Naive B cell (primary cell): ENCODE measurements at regions not wholly inside any gene's neighbourhood (a gene's known extent, or its start where the extent isn't known, plus 50 kb on each side); places are given as distances from the start of the nearest gene placed in this dataset.

ENCODE experiments used
- ATAC-seq, 2 donors: fragments of 150-1000 bp; cut with Tn5 transposase; 2 replicates each; pipeline ENCODE4 v1.10.0; 2021; ENCODE audit warnings: low read depth in 2 of 2, mild to moderate bottlenecking in 2 of 2, moderate library complexity in 2 of 2
- DNase-seq: peaks from one replicate; pipeline ENCODE4 v3.0.0; 2022
- H3K27ac Mint-ChIP-seq, 6 donors: one replicate each; pipeline ENCODE4 v1.8.0; 2020 to 2022; ENCODE audit warnings: mild to moderate bottlenecking in 6 of 6, mixed read lengths in 6 of 6, moderate library complexity in 5 of 6, inconsistent platforms in 2 of 6
- H3K27me3 Mint-ChIP-seq, 3 donors: one replicate each; pipeline ENCODE4 v1.8.0; 2021 to 2022; ENCODE audit warnings: mixed read lengths in 3 of 3, mild to moderate bottlenecking in 1 of 3
- H3K36me3 Mint-ChIP-seq, 2 donors: one replicate each; pipeline ENCODE4 v1.8.0; 2020 to 2022; ENCODE audit warnings: mixed read lengths in 2 of 2, inconsistent platforms in 1 of 2, mild to moderate bottlenecking in 1 of 2
- H3K4me1 Mint-ChIP-seq, 3 donors: one replicate each; pipeline ENCODE4 v1.8.0; 2020 to 2022; ENCODE audit warnings: mixed read lengths in 3 of 3, inconsistent platforms in 1 of 3, mild to moderate bottlenecking in 1 of 3, moderate library complexity in 1 of 3
- H3K4me3 Mint-ChIP-seq, 8 donors: one replicate each; pipeline ENCODE4 v1.8.0; 2020 to 2022; ENCODE audit warnings: mild to moderate bottlenecking in 8 of 8, mixed read lengths in 8 of 8, moderate library complexity in 8 of 8, inconsistent platforms in 2 of 8
- H3K9me3 Mint-ChIP-seq, 7 donors: one replicate each; pipeline ENCODE4 v1.8.0; 2020 to 2022; ENCODE audit warnings: mixed read lengths in 7 of 7, mild to moderate bottlenecking in 5 of 7, inconsistent platforms in 2 of 7, moderate library complexity in 1 of 7

GRCh38 chr12:107352347-107353081 lies 259.2 kb upstream of the CRY1 start:
- peaks cover 4 to 11% (median 7%) of the 10 kb centered on the region in 3 donors for H3K4me1 Mint-ChIP-seq
- H3K27ac Mint-ChIP-seq, result peak overlapping the region in 2 of 6 donors; percentile 12 to 70
- no peak for ATAC-seq
- peak overlapping the region in 1 of 8 donors; percentile 45 for H3K4me3 Mint-ChIP-seq
- no peaks in the 10 kb centered on the region for H3K36me3 Mint-ChIP-seq
- DNase-seq, result no peak
- H3K27me3 Mint-ChIP-seq, result peaks cover 0 to 7% (median 0%) of the 10 kb centered on the region in 3 donors
- peaks cover 0 to 4% (median 1%) of the 10 kb centered on the region in 7 donors for H3K9me3 Mint-ChIP-seq

DNA sequence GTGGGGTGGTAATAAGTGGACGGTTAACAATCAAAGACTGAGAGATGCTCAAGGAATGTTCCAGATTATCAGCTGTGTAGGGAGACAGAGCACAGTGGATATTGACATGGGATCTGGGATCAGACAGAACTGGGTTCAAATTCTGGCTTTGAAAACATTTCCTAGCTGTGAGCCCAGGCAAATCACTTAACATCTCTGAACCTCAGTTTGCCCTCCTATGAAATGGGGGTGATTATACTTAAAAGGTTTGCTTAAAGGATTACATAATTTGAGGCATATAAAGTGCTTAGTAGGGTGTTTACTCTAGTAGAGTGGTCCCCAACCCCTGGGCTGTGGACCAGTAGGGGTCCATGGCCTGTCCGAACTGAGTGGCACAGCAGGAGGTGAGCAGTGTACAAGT lies 260.0 kb upstream of the CRY1 start:
- ATAC-seq (no peak), DNase-seq (no peak)
- H3K4me1 Mint-ChIP-seq, result peaks cover 4 to 11% (median 7%) of the 10 kb centered on the region in 3 donors
- H3K4me3 Mint-ChIP-seq, result no peak overlapping the region
- H3K36me3 Mint-ChIP-seq, result no peaks in the 10 kb centered on the region
- H3K27me3 Mint-ChIP-seq, result peaks cover 0 to 7% (median 6%) of the 10 kb centered on the region in 3 donors
- peaks cover 0 to 4% (median 0%) of the 10 kb centered on the region in 7 donors for H3K9me3 Mint-ChIP-seq
- H3K27ac Mint-ChIP-seq, result no peak overlapping the region

DNA sequence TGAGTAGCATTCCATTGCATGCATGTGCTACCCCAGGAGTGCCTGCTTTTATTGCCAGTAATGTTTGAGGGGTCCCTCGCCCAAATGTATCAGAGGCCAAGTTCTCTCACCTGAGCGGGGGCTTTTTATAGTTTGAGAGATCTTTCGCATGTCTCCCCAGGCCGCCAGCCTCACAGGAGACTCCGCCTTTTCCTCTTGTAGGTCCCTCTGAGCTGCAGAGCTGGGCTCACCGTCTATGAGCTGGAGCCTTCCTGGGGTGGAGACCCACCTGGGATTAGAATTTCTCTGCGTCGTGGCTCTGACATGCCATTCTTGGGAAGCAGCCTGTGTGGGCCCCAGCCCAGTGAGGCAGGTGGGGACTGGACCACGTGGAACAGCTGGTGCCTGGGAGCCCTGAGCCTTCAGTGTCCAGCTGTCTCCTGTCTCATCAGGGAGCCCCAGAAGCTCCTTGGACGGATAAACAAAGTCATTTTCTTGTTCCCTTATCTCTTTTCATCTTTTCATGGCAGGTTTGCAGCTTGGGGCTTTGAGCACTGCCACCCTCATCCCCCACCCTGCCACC lies 261.7 kb upstream of the CRY1 start:
- H3K36me3 Mint-ChIP-seq, result no peaks in the 10 kb centered on the region
- H3K27me3 Mint-ChIP-seq, result peaks cover 4 to 7% (median 6%) of the 10 kb centered on the region in 3 donors
- no peak overlapping the region for H3K27ac Mint-ChIP-seq
- ATAC-seq, result no peak
- H3K4me3 Mint-ChIP-seq, result no peak overlapping the region
- peaks cover 4 to 11% (median 7%) of the 10 kb centered on the region in 3 donors for H3K4me1 Mint-ChIP-seq
- DNase-seq, result no peak
- H3K9me3 Mint-ChIP-seq, result peaks cover 0 to 4% (median 0%) of the 10 kb centered on the region in 7 donors

DNA sequence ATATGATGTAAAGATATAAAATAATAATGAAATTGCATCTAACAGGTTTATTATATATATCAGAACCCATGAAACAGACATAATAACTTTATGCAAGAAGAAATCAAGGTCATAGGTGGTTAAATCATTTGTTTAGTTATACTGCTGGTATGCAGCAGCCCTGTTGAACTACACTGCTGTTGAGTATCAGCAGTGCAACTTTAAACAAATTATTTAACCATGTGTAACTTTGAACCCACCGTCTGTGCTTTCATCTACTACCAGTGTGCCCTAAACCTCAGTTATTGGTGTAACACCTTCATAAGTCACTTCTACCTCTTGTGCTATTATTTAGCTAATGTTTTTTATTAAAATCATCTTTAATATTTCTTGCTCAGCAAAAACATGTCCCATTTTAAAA lies 262.3 kb upstream of the CRY1 start:
- ATAC-seq (no peak), DNase-seq (no peak)
- Mint-ChIP-seq H3K4me1 (peaks cover 4 to 11% (median 7%) of the 10 kb centered on the region in 3 donors), H3K27me3 (peaks cover 6 to 7% (median 6%) of the 10 kb centered on the region in 3 donors), H3K4me3 (no peak overlapping the region), H3K27ac (no peak overlapping the region), H3K36me3 (no peaks in the 10 kb centered on the region), H3K9me3 (peaks cover 0 to 4% (median 0%) of the 10 kb centered on the region in 7 donors)

DNA sequence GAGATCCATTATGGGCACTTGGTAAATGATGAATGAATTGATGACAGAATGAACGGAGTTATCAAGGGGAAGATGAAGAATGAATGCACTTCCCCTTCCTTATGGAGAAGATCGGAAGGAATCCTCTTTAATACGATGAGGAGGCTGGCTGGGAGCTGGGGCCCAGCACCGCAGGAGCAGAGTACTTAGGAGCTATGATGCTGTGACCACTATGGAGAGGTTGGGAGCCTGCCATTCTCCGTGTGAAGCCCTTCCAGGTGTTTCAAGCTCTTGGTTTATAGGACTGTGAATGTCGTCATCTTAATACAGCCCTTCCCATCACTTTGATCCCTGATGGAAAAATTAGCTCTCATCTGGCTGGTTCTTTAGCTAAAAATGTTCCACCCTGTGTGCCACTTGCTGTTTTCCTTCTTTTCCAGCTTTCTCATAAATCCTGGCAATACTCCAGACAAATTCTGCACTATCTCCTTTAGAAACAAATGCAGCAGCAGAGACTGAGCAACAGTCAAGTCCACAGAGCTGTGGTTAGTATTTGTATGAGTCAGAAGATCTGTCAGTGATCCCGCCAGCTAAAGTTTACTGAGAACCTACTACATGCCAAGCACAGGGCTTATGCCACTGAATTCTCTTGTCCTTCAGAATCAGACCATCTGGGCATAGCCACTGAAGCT lies 263.1 kb upstream of the CRY1 start:
- Mint-ChIP-seq H3K27ac (no peak overlapping the region), H3K4me1 (peaks cover 4 to 11% (median 7%) of the 10 kb centered on the region in 3 donors), H3K36me3 (no peaks in the 10 kb centered on the region), H3K4me3 (no peak overlapping the region), H3K9me3 (peaks cover 0 to 4% (median 0%) of the 10 kb centered on the region in 7 donors), H3K27me3 (peaks cover 6 to 7% (median 6%) of the 10 kb centered on the region in 3 donors)
- ATAC-seq (no peak), DNase-seq (no peak)

DNA sequence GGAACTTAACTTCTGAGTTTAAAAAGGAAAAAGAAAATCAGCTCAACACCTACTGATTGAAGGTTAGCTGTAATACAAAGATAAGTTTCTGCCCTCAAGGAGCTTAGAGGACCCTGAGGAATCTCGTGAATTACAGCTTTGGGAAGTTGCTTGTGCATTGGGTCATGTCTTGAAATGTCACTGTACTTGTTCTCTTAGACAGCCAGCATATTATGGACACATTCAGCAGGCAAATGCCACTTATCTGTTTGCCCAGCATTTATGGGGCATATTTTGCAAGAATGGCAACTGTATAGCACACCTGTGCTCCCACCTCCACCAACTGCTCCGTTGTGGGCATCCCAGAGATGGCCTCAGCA lies 263.6 kb upstream of the CRY1 start:
- no peaks in the 10 kb centered on the region for H3K36me3 Mint-ChIP-seq
- H3K4me3 Mint-ChIP-seq, result no peak overlapping the region
- peaks cover 4 to 9% (median 7%) of the 10 kb centered on the region in 3 donors for H3K4me1 Mint-ChIP-seq
- no peak overlapping the region for H3K27ac Mint-ChIP-seq
- ATAC-seq, result no peak
- peaks cover 0 to 6% (median 3%) of the 10 kb centered on the region in 7 donors for H3K9me3 Mint-ChIP-seq
- no peak for DNase-seq
- H3K27me3 Mint-ChIP-seq, result peaks cover 5 to 6% (median 6%) of the 10 kb centered on the region in 3 donors

DNA sequence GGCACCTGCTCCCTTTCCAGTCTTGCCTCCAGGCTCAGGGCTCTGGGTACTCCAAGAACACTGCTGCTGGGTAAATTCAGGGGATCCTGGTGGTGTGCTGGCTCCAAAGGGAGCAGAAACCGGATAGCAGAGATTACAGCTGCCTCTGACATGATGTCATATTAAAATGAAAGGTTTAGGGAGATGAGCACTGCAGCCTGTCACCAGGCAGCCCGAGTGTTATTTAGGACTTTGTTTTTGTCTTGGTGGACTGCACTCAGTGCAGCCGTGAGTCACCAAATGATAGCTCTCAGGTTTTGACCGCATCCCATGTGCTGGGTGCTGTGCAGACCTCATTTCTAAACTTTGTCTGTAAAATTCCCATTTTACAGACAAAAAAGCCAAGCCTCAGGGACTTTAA lies 266.0 kb upstream of the CRY1 start:
- no peak for ATAC-seq
- Mint-ChIP-seq H3K4me1 (no peaks in the 10 kb centered on the region), H3K9me3 (peaks cover 0 to 7% (median 1%) of the 10 kb centered on the region in 7 donors), H3K36me3 (no peaks in the 10 kb centered on the region), H3K4me3 (no peak overlapping the region), H3K27ac (no peak overlapping the region), H3K27me3 (peaks cover 0 to 6% (median 6%) of the 10 kb centered on the region in 3 donors)
- DNase-seq, result no peak

GRCh38 chr12:107360033-107360432 lies 266.7 kb upstream of the CRY1 start:
- peaks cover 0 to 7% (median 1%) of the 10 kb centered on the region in 7 donors for H3K9me3 Mint-ChIP-seq
- H3K27me3 Mint-ChIP-seq, result peaks cover 0 to 6% (median 6%) of the 10 kb centered on the region in 3 donors
- H3K27ac Mint-ChIP-seq, result peak overlapping the region in 2 of 6 donors; percentile 16 to 82
- H3K4me3 Mint-ChIP-seq, result no peak overlapping the region
- no peak for ATAC-seq
- no peaks in the 10 kb centered on the region for H3K36me3 Mint-ChIP-seq
- H3K4me1 Mint-ChIP-seq, result no peaks in the 10 kb centered on the region
- DNase-seq, result no peak

- ATAC-seq, result no peak
- peaks cover 0 to 6% (median 6%) of the 10 kb centered on the region in 3 donors for H3K27me3 Mint-ChIP-seq
- no peak overlapping the region for H3K4me3 Mint-ChIP-seq
- H3K27ac Mint-ChIP-seq, result no peak overlapping the region
- no peaks in the 10 kb centered on the region for H3K4me1 Mint-ChIP-seq
- peaks cover 0 to 7% (median 1%) of the 10 kb centered on the region in 7 donors for H3K9me3 Mint-ChIP-seq
- no peak for DNase-seq
- no peaks in the 10 kb centered on the region for H3K36me3 Mint-ChIP-seq
Measured at GRCh38 chr12:107360482-107360881, 267.1 kb upstream of the CRY1 start.

DNA sequence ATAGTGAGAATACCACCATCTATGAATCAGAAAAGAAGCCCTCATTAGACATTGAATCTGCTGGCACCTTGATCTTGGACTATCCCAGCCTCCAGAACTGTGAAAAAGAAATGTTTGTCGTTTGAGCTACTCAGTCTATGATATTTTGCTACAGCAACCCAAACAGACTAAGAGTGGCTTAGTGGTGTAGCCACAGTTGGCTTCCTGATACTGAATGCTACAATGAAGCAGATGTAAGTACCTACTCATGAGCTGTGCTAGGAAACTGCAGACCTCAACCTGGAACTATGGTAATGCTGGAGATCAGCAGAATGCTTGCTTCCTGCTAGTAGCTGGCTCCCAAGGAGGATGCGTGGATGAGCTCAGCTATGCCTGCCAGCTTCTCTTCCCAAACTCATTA lies 268.6 kb upstream of the CRY1 start:
- DNase-seq, result no peak
- peaks cover 0 to 6% (median 6%) of the 10 kb centered on the region in 3 donors for H3K27me3 Mint-ChIP-seq
- no peak overlapping the region for H3K27ac Mint-ChIP-seq
- no peaks in the 10 kb centered on the region for H3K4me1 Mint-ChIP-seq
- ATAC-seq, result no peak
- no peaks in the 10 kb centered on the region for H3K36me3 Mint-ChIP-seq
- H3K9me3 Mint-ChIP-seq, result peaks cover 0 to 7% (median 1%) of the 10 kb centered on the region in 7 donors
- no peak overlapping the region for H3K4me3 Mint-ChIP-seq

- no peak overlapping the region for H3K27ac Mint-ChIP-seq
- DNase-seq (no peak), ATAC-seq (no peak)
- peaks cover 0 to 6% (median 2%) of the 10 kb centered on the region in 3 donors for H3K27me3 Mint-ChIP-seq
- H3K4me3 Mint-ChIP-seq, result no peak overlapping the region
- H3K9me3 Mint-ChIP-seq, result peaks cover 0 to 7% (median 1%) of the 10 kb centered on the region in 7 donors
- no peaks in the 10 kb centered on the region for H3K36me3 Mint-ChIP-seq
- H3K4me1 Mint-ChIP-seq, result no peaks in the 10 kb centered on the region
Measured at GRCh38 chr12:107362960-107363359, 269.6 kb upstream of the CRY1 start.

DNA sequence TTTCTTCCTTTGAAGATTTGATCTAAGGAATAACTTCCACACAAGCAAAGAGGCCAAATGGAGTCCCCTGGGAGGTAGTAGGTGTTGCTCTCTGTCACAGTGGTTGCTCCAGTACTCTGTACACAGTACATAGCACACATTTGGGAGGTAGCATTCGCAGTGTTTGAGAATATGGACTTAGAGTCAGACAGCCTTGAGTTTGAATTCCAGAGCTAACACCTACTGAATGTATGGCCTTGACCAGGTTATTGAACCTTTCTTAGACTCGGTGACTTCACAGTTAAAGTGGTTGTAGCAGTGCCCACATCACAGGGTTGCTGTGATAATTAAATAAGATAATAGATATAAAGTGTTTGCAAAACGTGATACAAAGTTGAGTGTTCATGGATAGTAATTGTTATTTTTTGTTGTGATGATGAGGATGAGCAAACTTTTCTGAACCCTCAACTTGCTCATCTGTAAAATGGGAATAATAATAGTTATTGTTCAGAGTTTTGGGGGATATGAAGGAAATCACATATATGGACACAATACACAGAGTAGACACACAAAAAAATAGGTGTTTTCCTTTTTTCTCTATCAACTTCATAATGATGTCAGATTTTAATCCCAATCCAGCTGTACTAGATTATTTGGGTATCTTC lies 271.6 kb upstream of the CRY1 start:
- Mint-ChIP-seq H3K4me3 (no peak overlapping the region), H3K4me1 (peaks cover 5 to 11% (median 8%) of the 10 kb centered on the region in 3 donors), H3K9me3 (peaks cover 0 to 7% (median 1%) of the 10 kb centered on the region in 7 donors), H3K27ac (no peak overlapping the region), H3K36me3 (no peaks in the 10 kb centered on the region), H3K27me3 (peaks cover 0 to 2% (median 0%) of the 10 kb centered on the region in 3 donors)
- DNase-seq (no peak), ATAC-seq (no peak)

DNA sequence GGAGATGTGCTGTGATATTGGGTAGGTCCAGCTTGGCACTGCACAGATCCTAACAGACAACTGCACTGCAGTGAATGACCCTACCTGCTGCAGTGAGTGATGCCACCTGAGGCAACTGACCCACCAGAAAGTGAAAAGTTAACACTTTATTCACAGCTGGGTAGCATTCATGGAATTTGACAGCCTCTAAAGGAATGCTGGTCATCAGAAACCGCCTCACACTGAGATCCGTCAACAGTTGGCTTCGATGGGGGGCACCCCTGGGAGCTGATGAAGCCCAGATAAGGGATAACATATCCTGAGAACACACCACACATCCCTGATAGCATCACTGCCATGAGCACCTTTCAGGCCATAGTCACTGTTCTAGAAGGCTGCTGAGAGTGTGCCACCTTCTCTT lies 272.4 kb upstream of the CRY1 start:
- Mint-ChIP-seq H3K4me1 (peaks cover 5 to 15% (median 8%) of the 10 kb centered on the region in 3 donors), H3K36me3 (no peaks in the 10 kb centered on the region), H3K9me3 (peaks cover 0 to 7% (median 1%) of the 10 kb centered on the region in 7 donors), H3K27ac (no peak overlapping the region), H3K27me3 (no peaks in the 10 kb centered on the region), H3K4me3 (no peak overlapping the region)
- ATAC-seq (no peak), DNase-seq (no peak)
